H9 (cell line): ENCODE measurements at regions not wholly inside any gene's neighbourhood (a gene's known extent, or its start where the extent isn't known, plus 50 kb on each side); places are given as distances from the start of the nearest gene placed in this dataset.

Experiments used
- DNase-seq: peaks from one replicate; pipeline ENCODE4 v3.0.0-alpha.2; 2017
- H2AFZ ChIP-seq: one replicate; pipeline ENCODE4 v1.6.1; 2013; ENCODE audit warnings: mild to moderate bottlenecking, low read length, control low read depth, moderate library complexity
- H2AK5ac ChIP-seq: 2 replicates; pipeline ENCODE4 v1.6.1; 2013; ENCODE audit warnings: low read length, control low read depth, mixed read lengths; ENCODE audit not compliant: insufficient read length
- H2BK120ac ChIP-seq: one replicate; pipeline ENCODE4 v1.6.1; 2013; ENCODE audit warnings: low read depth, mild to moderate bottlenecking, low read length, control low read depth, inconsistent platforms; ENCODE audit not compliant: poor library complexity, severe bottlenecking
- H2BK12ac ChIP-seq: 2 replicates; pipeline ENCODE4 v1.6.1; 2013; ENCODE audit warnings: low read length, control low read depth, mixed read lengths, low read depth; ENCODE audit not compliant: insufficient read length
- H2BK15ac ChIP-seq: 2 replicates; pipeline ENCODE4 v1.6.1; 2013; ENCODE audit warnings: low read depth, low read length, control low read depth
- H2BK20ac ChIP-seq: one replicate; pipeline ENCODE4 v1.6.1; 2013; ENCODE audit warnings: low read depth, mild to moderate bottlenecking, low read length, control low read depth, inconsistent platforms; ENCODE audit not compliant: poor library complexity, severe bottlenecking
- H2BK5ac ChIP-seq: 2 replicates; pipeline ENCODE4 v1.6.1; 2013; ENCODE audit warnings: low read length, control low read depth, mixed read lengths; ENCODE audit not compliant: insufficient read length
- H3K14ac ChIP-seq: 2 replicates; pipeline ENCODE4 v1.6.1; 2013; ENCODE audit warnings: low read length, control low read depth; ENCODE audit not compliant: insufficient read depth
- H3K18ac ChIP-seq: 2 replicates; pipeline ENCODE4 v1.6.1; 2013; ENCODE audit warnings: low read depth, mild to moderate bottlenecking, mixed read lengths, low read length, control low read depth; ENCODE audit not compliant: insufficient read length
- H3K23ac ChIP-seq: 2 replicates; pipeline ENCODE4 v1.6.1; 2013; ENCODE audit warnings: low read length, control low read depth, mixed read lengths, low read depth; ENCODE audit not compliant: insufficient read length
- H3K23me2 ChIP-seq: 2 replicates; pipeline ENCODE4 v1.6.1; 2013; ENCODE audit warnings: low read depth, mild to moderate bottlenecking, mixed read lengths, low read length, control low read depth; ENCODE audit not compliant: insufficient read length, poor library complexity, severe bottlenecking
- H3K27ac ChIP-seq: 2 replicates; pipeline ENCODE4 v1.5.1; 2013; ENCODE audit warnings: low read length, control low read depth, mixed read lengths, low read depth; ENCODE audit not compliant: insufficient read length
- H3K27me3 ChIP-seq: 2 replicates; pipeline ENCODE4 v1.6.1; 2013; ENCODE audit warnings: low read length, control low read depth, inconsistent platforms; ENCODE audit not compliant: insufficient read depth
- H3K4ac ChIP-seq: 2 replicates; pipeline ENCODE4 v1.6.1; 2013; ENCODE audit warnings: low read depth, mild to moderate bottlenecking, control low read depth, inconsistent platforms, low read length, moderate library complexity
- H3K4me1 ChIP-seq: 2 replicates; pipeline ENCODE4 v1.6.1; 2013; ENCODE audit warnings: low read length, control low read depth, inconsistent platforms; ENCODE audit not compliant: insufficient read depth
- H3K4me2 ChIP-seq: 2 replicates; pipeline ENCODE4 v1.6.1; 2013; ENCODE audit warnings: low read length, control low read depth, mixed read lengths; ENCODE audit not compliant: insufficient read length, insufficient read depth
- H3K56ac ChIP-seq: 2 replicates; pipeline ENCODE4 v1.6.1; 2013; ENCODE audit warnings: low read depth, mild to moderate bottlenecking, mixed read lengths, low read length, control low read depth; ENCODE audit not compliant: insufficient read length
- H3K79me1 ChIP-seq: 2 replicates; pipeline ENCODE4 v1.6.1; 2013; ENCODE audit warnings: low read depth, mild to moderate bottlenecking, moderate library complexity, low read length, control low read depth, inconsistent platforms; ENCODE audit not compliant: insufficient read depth, poor library complexity, severe bottlenecking
- H3K79me2 ChIP-seq: 2 replicates; pipeline ENCODE4 v1.6.1; 2013; ENCODE audit warnings: low read length, control low read depth, inconsistent platforms; ENCODE audit not compliant: insufficient read depth
- H3K9ac ChIP-seq: 2 replicates; pipeline ENCODE4 v1.6.1; 2013; ENCODE audit warnings: low read length, control low read depth, mixed read lengths; ENCODE audit not compliant: insufficient read length; ENCODE audit errors: extremely low read depth
- H3K9me3 ChIP-seq: one replicate; pipeline ENCODE4 v1.6.1; 2013; ENCODE audit warnings: low read depth, low read length, inconsistent platforms; ENCODE audit not compliant: control insufficient read depth
- H3T11ph ChIP-seq: one replicate; pipeline ENCODE4 v1.6.1; 2013; ENCODE audit warnings: mild to moderate bottlenecking, low read length, control low read depth, inconsistent platforms
- H4K20me1 ChIP-seq: one replicate; pipeline ENCODE4 v1.6.1; 2013; ENCODE audit not compliant: control insufficient read depth, insufficient read length, insufficient read depth
- H4K5ac ChIP-seq: 2 replicates; pipeline ENCODE4 v1.6.1; 2013; ENCODE audit warnings: low read depth, mild to moderate bottlenecking, mixed read lengths, low read length, control low read depth; ENCODE audit not compliant: insufficient read length
- H4K8ac ChIP-seq: replicated peaks from 2 replicates; pipeline ENCODE4 v1.6.1; 2013; ENCODE audit warnings: low read length, control low read depth, mixed read lengths, low read depth; ENCODE audit not compliant: insufficient read length
- H4K91ac ChIP-seq: 2 replicates; pipeline ENCODE4 v1.6.1; 2013; ENCODE audit warnings: low read depth, mild to moderate bottlenecking, moderate library complexity, mixed read lengths, low read length, control low read depth; ENCODE audit not compliant: insufficient read length
- H3K27ac Mint-ChIP-seq, 3 experiments: 2 replicates in 2 of 3; 3 replicates in 1 of 3; pipeline ENCODE4 v1.8.0; 2020 to 2021; ENCODE audit warnings: mixed read lengths in 3 of 3, mild to moderate bottlenecking in 1 of 3, moderate library complexity in 1 of 3
- H3K27me3 Mint-ChIP-seq: 2 replicates; pipeline ENCODE4 v1.8.0; 2021; ENCODE audit warnings: low read depth, mild to moderate bottlenecking, moderate library complexity, mixed read lengths
- H3K36me3 Mint-ChIP-seq, 3 experiments: 2 replicates in 2 of 3; 3 replicates in 1 of 3; pipeline ENCODE4 v1.8.0; 2020 to 2021; ENCODE audit warnings: low read depth in 3 of 3, mixed read lengths in 3 of 3; ENCODE audit not compliant: insufficient read depth in 1 of 3
- H3K4me1 Mint-ChIP-seq, 2 experiments: 2 replicates each; pipeline ENCODE4 v1.8.0; 2020; ENCODE audit warnings: mixed read lengths in 2 of 2
- H3K4me3 Mint-ChIP-seq, 2 experiments: 2 replicates in 1 of 2; 3 replicates in 1 of 2; pipeline ENCODE4 v1.8.0; 2020 to 2021; ENCODE audit warnings: mild to moderate bottlenecking in 2 of 2, mixed read lengths in 2 of 2, moderate library complexity in 1 of 2
- H3K9me3 Mint-ChIP-seq, 2 experiments: 2 replicates in 1 of 2; 3 replicates in 1 of 2; pipeline ENCODE4 v1.8.0; 2020; ENCODE audit warnings: mild to moderate bottlenecking in 2 of 2, mixed read lengths in 2 of 2, moderate library complexity in 1 of 2
- CTCF ChIP-seq: fragments of 200-600 bp; sonication (generic); conservative IDR thresholded peaks from 3 replicates; pipeline ENCODE4 v1.8.0; 2021; ENCODE audit warnings: antibody characterized with exemption, mild to moderate bottlenecking

GRCh38 chr4:157423526-157424020, 203.0 kb downstream of the GRIA2 start:
- no peak for DNase-seq
- Histone ChIP-seq H3K27ac (no peak overlapping the region), H4K20me1 (no peaks in the 10 kb centered on the region), H3K4me1 (no peaks in the 10 kb centered on the region), H2BK5ac (no peak overlapping the region), H2AK5ac (no peak overlapping the region), H3K4me2 (no peak overlapping the region), H2AFZ (no peak overlapping the region), H4K91ac (no peak overlapping the region), H3K23me2 (no peaks in the 10 kb centered on the region), H2BK15ac (no peak overlapping the region), H2BK12ac (no peak overlapping the region), H3K27me3 (no peaks in the 10 kb centered on the region), H3K79me1 (no peaks in the 10 kb centered on the region), H3K23ac (no peak overlapping the region), H4K8ac (no peak overlapping the region), H3K18ac (no peak overlapping the region), H3K9me3 (no peaks in the 10 kb centered on the region), H2BK120ac (no peak overlapping the region), H3T11ph (no peak overlapping the region), H3K14ac (no peak overlapping the region), H3K56ac (no peak overlapping the region), H4K5ac (no peak overlapping the region), H3K9ac (no peak overlapping the region), H2BK20ac (no peak overlapping the region), H3K4ac (no peak overlapping the region), H3K79me2 (no peaks in the 10 kb centered on the region)
- TF ChIP-seq CTCF, result no peak
- H3K4me3 Mint-ChIP-seq, result no peak overlapping the region
- peaks cover 5 to 6% of the 10 kb centered on the region in 2 experiments; a peak in 2 of 5 replicates for H3K9me3 Mint-ChIP-seq
- H3K27ac Mint-ChIP-seq, result no peak overlapping the region
- H3K4me1 Mint-ChIP-seq, result no peaks in the 10 kb centered on the region
- H3K36me3 Mint-ChIP-seq, result no peaks in the 10 kb centered on the region; a peak in 1 of 7 replicates
- no peaks in the 10 kb centered on the region for H3K27me3 Mint-ChIP-seq
